ENCODE measurements at regions not wholly inside any gene's neighbourhood (a gene's known extent, or its start where the extent isn't known, plus 50 kb on each side); places are given as distances from the start of the nearest gene placed in this dataset.

DNA sequence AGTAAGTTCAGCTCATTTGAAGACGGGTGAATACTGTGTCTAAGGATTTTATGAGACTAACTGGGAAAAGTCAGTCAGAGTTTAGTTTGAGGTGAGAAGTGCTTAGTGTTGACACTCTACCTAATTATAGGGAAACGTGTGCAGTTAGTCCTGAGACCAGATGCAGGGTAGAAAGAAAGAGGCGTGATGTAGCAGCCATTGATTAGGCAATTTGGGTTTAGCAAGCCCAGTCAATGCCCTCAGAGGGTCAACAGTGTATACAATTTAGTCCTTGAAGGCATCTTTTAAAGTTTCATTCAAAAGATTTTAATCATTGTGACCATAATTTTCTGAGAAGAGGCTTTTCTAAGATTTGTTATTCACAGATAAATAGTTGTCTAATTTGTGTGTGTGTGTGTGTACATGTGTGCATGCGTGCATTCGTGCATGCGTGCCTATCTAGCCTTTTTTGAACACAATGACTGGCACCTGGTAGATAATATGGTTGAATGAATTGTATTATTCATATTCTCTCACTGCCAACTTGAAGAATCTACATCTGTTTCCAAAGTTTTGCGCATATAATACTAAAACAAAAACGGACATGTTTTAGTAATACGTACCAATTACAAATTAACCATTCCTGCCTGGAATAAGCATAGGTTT is 332.9 kb downstream of the SRGAP2C start:
- no peak overlapping the region for H2BK120ac ChIP-seq (ENCODE audit: low read depth, low read length)
- no peak overlapping the region for H3K14ac ChIP-seq (replicated peaks; ENCODE audit: low read depth, low read length)
- H3K27me3 ChIP-seq (ENCODE audit: control insufficient read depth, insufficient read depth, low read length): peaks cover 26% of the 10 kb centered on the region
- no peak overlapping the region for H2BK15ac ChIP-seq (ENCODE audit: low read depth, low read length)
- no peak overlapping the region for H4K5ac ChIP-seq (ENCODE audit: low read depth, low read length)
- BruUV-seq (replicated peaks): no TSS peak
- no peak overlapping the region for H4K91ac ChIP-seq (ENCODE audit: insufficient read depth, low read depth, low read length)
- no peak overlapping the region for H3K18ac ChIP-seq (ENCODE audit: low read depth, low read length)
- ChIA-PET POLR2A (ENCODE audit: unreplicated experiment) (no interaction called here), CTCF (no interaction called here)
- no peak overlapping the region for H2AFZ ChIP-seq (replicated peaks; ENCODE audit: low read length, poor library complexity)
- no peak overlapping the region for H4K8ac ChIP-seq (ENCODE audit: low read depth in 2 of 2, low read length in 2 of 2)
- DNase-seq: no peak
- no peak overlapping the region for H2AK9ac ChIP-seq (replicated peaks; ENCODE audit: low read depth, low read length, poor library complexity)
- H3K9me1 ChIP-seq (ENCODE audit: insufficient read depth, low read length): no peaks in the 10 kb centered on the region
- dilution Hi-C loops (cut with HindIII; ENCODE audit: low sequenced_read_pairs, unreplicated experiment): no loop called here
- 75% methylated on average over 2 of the region's 9 CpGs; no CpG with 5 or more reads in 1 of the 2 experiments for WGBS, 2 experiments (ENCODE audit: extremely low coverage in 2 of 2, insufficient read length in 1 of 2)
- no peaks in the 10 kb centered on the region for H3K79me1 ChIP-seq (ENCODE audit: low read depth in 1 of 2, low read length in 2 of 2)
- H2BK20ac ChIP-seq (ENCODE audit: low read depth, low read length): no peak overlapping the region
- no peaks in the 10 kb centered on the region for H3K36me3 ChIP-seq (ENCODE audit: control insufficient read depth, insufficient read depth, low read length)
- H3K23ac ChIP-seq (ENCODE audit: low read depth, low read length): no peak overlapping the region
- H3K9ac ChIP-seq (ENCODE audit: low read depth, low read length): no peak overlapping the region
- no peak overlapping the region for H3K4me2 ChIP-seq (ENCODE audit: low read depth, low read length)
- H2AK5ac ChIP-seq (ENCODE audit: low read depth, low read length): no peak overlapping the region
- intact Hi-C loops (cut with micrococcal nuclease): loop anchor here (5.0 kb wide), 3 partner anchors 40 to 80 kb away; no protein-coding TSS in a partner anchor
- H3K4me1 ChIP-seq (ENCODE audit: control insufficient read depth, insufficient read depth, low read length): no peaks in the 10 kb centered on the region
- no peaks in the 10 kb centered on the region for H4K20me1 ChIP-seq (ENCODE audit: insufficient read depth, low read length)
- no peak overlapping the region for H3K56ac ChIP-seq (ENCODE audit: extremely low read depth, insufficient read depth, low read length)
- H2BK5ac ChIP-seq (ENCODE audit: low read depth, low read length, poor library complexity, severe bottlenecking): no peak overlapping the region
- no peaks in the 10 kb centered on the region; the same call in 1 of the 2 replicates for H3K9me3 ChIP-seq (ENCODE audit: control insufficient read depth, insufficient read depth, low read length)
- no peak for ATAC-seq (ENCODE audit: low read depth)
- H3K27ac ChIP-seq (ENCODE audit: insufficient read depth, low read length): no peak overlapping the region
- TF ChIP-seq MAFK (IDR thresholded peaks at IDR 0.05; ENCODE audit: low read depth, low read length) (no peak), CEBPB (IDR thresholded peaks at IDR 0.05; ENCODE audit: low read depth, low read length) (no peak), SMC3 (IDR thresholded peaks at IDR 0.05; ENCODE audit: low read depth, low read length) (no peak)
- TF ChIP-seq, protein P1, sequence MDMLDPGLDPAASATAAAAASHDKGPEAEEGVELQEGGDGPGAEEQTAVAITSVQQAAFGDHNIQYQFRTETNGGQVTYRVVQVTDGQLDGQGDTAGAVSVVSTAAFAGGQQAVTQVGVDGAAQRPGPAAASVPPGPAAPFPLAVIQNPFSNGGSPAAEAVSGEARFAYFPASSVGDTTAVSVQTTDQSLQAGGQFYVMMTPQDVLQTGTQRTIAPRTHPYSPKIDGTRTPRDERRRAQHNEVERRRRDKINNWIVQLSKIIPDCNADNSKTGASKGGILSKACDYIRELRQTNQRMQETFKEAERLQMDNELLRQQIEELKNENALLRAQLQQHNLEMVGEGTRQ (IDR thresholded peaks at IDR 0.05; ENCODE audit: low read depth, low read length): no peak
- in situ Hi-C loops (cut with MboI; ENCODE audit: low sequenced_read_pairs): no loop called here
- H3K4me3 ChIP-seq (ENCODE audit: insufficient read depth, low read depth, low read length): no peak overlapping the region
- H3K4ac ChIP-seq (ENCODE audit: low read depth, low read length): no peak overlapping the region
